ENCODE measurements at regions not wholly inside any gene's neighbourhood (a gene's known extent, or its start where the extent isn't known, plus 50 kb on each side); places are given as distances from the start of the nearest gene placed in this dataset.
"Not testable (repeated sequence)": the region's sequence is repeated elsewhere in the genome, so short reads cannot be mapped to it uniquely, and the experiment has no call there.

- DNase-seq (ENCODE audit: low read depth), result no peak
Observed at GRCh38 chr11:80937842-80938241, 1497.0 kb upstream of the TENM4 start.

- no peak for DNase-seq (ENCODE audit: low read depth)
Observed at GRCh38 chr11:80930038-80930437, 1489.2 kb upstream of the TENM4 start.

GRCh38 chr11:80929031-80929805, 1488.4 kb upstream of the TENM4 start:
- no peak for DNase-seq (ENCODE audit: low read depth)

GRCh38 chr11:80925321-80925720, 1484.5 kb upstream of the TENM4 start:
- no peak for DNase-seq (ENCODE audit: low read depth)

GRCh38 chr11:80921310-80921709, 1480.5 kb upstream of the TENM4 start:
- DNase-seq (ENCODE audit: low read depth), result not testable (repeated sequence)

GRCh38 chr11:80916173-80916798, 1475.5 kb upstream of the TENM4 start:
- DNase-seq (ENCODE audit: low read depth), result no peak

- no peak for DNase-seq (ENCODE audit: low read depth)
Observed at GRCh38 chr11:80914311-80914710, 1473.5 kb upstream of the TENM4 start.

GRCh38 chr11:80911666-80912065, 1470.8 kb upstream of the TENM4 start:
- DNase-seq (ENCODE audit: low read depth), result no peak

GRCh38 chr11:80900265-80900664, 1459.4 kb upstream of the TENM4 start:
- no peak for DNase-seq (ENCODE audit: low read depth)

GRCh38 chr11:80899381-80899780, 1458.6 kb upstream of the TENM4 start:
- peak; percentile 28 for DNase-seq (ENCODE audit: low read depth)

- no peak for DNase-seq (ENCODE audit: low read depth)
Observed at GRCh38 chr11:80898910-80899309, 1458.1 kb upstream of the TENM4 start.

GRCh38 chr11:80886684-80887083, 1445.9 kb upstream of the TENM4 start:
- DNase-seq (ENCODE audit: low read depth), result no peak

GRCh38 chr11:80873310-80873999, 1432.6 kb upstream of the TENM4 start:
- DNase-seq (ENCODE audit: low read depth), result no peak

GRCh38 chr11:80872116-80872728, 1431.4 kb upstream of the TENM4 start:
- DNase-seq (ENCODE audit: low read depth), result no peak

GRCh38 chr11:80868831-80869230, 1428.0 kb upstream of the TENM4 start:
- DNase-seq (ENCODE audit: low read depth), result no peak

- no peak for DNase-seq (ENCODE audit: low read depth)
Observed at GRCh38 chr11:80862011-80862410, 1421.2 kb upstream of the TENM4 start.

GRCh38 chr11:80861193-80861592, 1420.4 kb upstream of the TENM4 start:
- DNase-seq (ENCODE audit: low read depth), result no peak

- peak; percentile 38 for DNase-seq (ENCODE audit: low read depth)
Observed at GRCh38 chr11:80860632-80861031, 1419.8 kb upstream of the TENM4 start.

GRCh38 chr11:80856066-80856465, 1415.2 kb upstream of the TENM4 start:
- DNase-seq (ENCODE audit: low read depth), result peak; percentile 35

- no peak for DNase-seq (ENCODE audit: low read depth)
Observed at GRCh38 chr11:80855426-80855825, 1414.6 kb upstream of the TENM4 start.

GRCh38 chr11:80849253-80849652, 1408.4 kb upstream of the TENM4 start:
- DNase-seq (ENCODE audit: low read depth), result no peak

GRCh38 chr11:80846979-80847378, 1406.1 kb upstream of the TENM4 start:
- no peak for DNase-seq (ENCODE audit: low read depth)

GRCh38 chr11:80846442-80846841, 1405.6 kb upstream of the TENM4 start:
- DNase-seq (ENCODE audit: low read depth), result no peak

Measured in iris pigment epithelial cell (primary cell).